OCI-LY1 (cell line): ENCODE measurements at regions not wholly inside any gene's neighbourhood (a gene's known extent, or its start where the extent isn't known, plus 50 kb on each side); places are given as distances from the start of the nearest gene placed in this dataset.

Experiments used
- H2AFZ ChIP-seq: fragments of 200-600 bp; sonication (generic), shearing (Covaris generic); 2 replicates; pipeline ENCODE4 v1.6.0; 2014; ENCODE audit warnings: antibody characterized with exemption, mild to moderate bottlenecking, low read length
- H3F3A ChIP-seq: fragments of 200-600 bp; sonication (generic), shearing (Covaris generic); 2 replicates; pipeline ENCODE4 v1.6.0; 2014; ENCODE audit warnings: mild to moderate bottlenecking, antibody characterized with exemption, low read length, moderate library complexity; ENCODE audit not compliant: insufficient read depth
- H3K27ac ChIP-seq: fragments of 200-600 bp; sonication (generic); 2 replicates; pipeline ENCODE4 v1.5.1; 2014; ENCODE audit warnings: low read length, mixed run types, mild to moderate bottlenecking, low read depth; ENCODE audit not compliant: poor library complexity, severe bottlenecking
- H3K27me3 ChIP-seq: fragments of 200-600 bp; sonication (generic); 2 replicates; pipeline ENCODE4 v1.6.0; 2014; ENCODE audit warnings: antibody characterized with exemption, mild to moderate bottlenecking, low read length, moderate library complexity; ENCODE audit not compliant: insufficient read depth
- H3K36me3 ChIP-seq: fragments of 200-600 bp; sonication (generic); 2 replicates; pipeline ENCODE4 v1.6.1; 2014; ENCODE audit warnings: mild to moderate bottlenecking, antibody characterized with exemption, low read length, moderate library complexity, mixed read lengths; ENCODE audit not compliant: insufficient read depth
- H3K4me1 ChIP-seq: fragments of 200-600 bp; sonication (generic); 2 replicates; pipeline ENCODE4 v1.5.1; 2014; ENCODE audit warnings: mild to moderate bottlenecking, low read length, moderate library complexity; ENCODE audit not compliant: insufficient read depth, severe bottlenecking
- H3K4me2 ChIP-seq: fragments of 200-600 bp; sonication (generic), shearing (Covaris generic); 2 replicates; pipeline ENCODE4 v1.6.1; 2014; ENCODE audit warnings: low read length
- H3K4me3 ChIP-seq: fragments of 200-600 bp; sonication (generic); 2 replicates; pipeline ENCODE4 v1.5.1; 2014; ENCODE audit warnings: low read length, low read depth, mild to moderate bottlenecking, mixed read lengths; ENCODE audit not compliant: poor library complexity, severe bottlenecking
- H3K79me2 ChIP-seq: fragments of 200-600 bp; shearing (Covaris generic); 2 replicates; pipeline ENCODE4 v1.6.1; 2016; ENCODE audit warnings: mixed run types, low read length, mixed read lengths; ENCODE audit not compliant: insufficient read depth
- H3K9ac ChIP-seq: fragments of 200-600 bp; sonication (generic), shearing (Covaris generic); 2 replicates; pipeline ENCODE4 v1.6.1; 2014; ENCODE audit warnings: mild to moderate bottlenecking, low read length, mixed read lengths
- H3K9me2 ChIP-seq: fragments of 200-600 bp; sonication (generic), shearing (Covaris generic); 2 replicates; pipeline ENCODE4 v1.6.1; 2014; ENCODE audit warnings: low read depth, mild to moderate bottlenecking, low read length, mixed read lengths
- H3K9me3 ChIP-seq: fragments of 200-600 bp; shearing (Covaris generic); 2 replicates; pipeline ENCODE4 v1.6.1; 2014; ENCODE audit warnings: low read length, mixed read lengths
- H4K20me1 ChIP-seq: fragments of 200-600 bp; sonication (generic), shearing (Covaris generic); 2 replicates; pipeline ENCODE4 v1.6.0; 2016; ENCODE audit warnings: mild to moderate bottlenecking, low read length; ENCODE audit not compliant: insufficient read depth
- EZH2 ChIP-seq: fragments of 200-600 bp; sonication (generic), shearing (Covaris generic); IDR thresholded peaks from 2 replicates; pipeline ENCODE4 v1.8.0; 2017; ENCODE audit warnings: borderline replicate concordance, mixed run types, mild to moderate bottlenecking, antibody characterized with exemption, low read length, moderate library complexity, mixed read lengths
- TF ChIP-seq, protein P1 (sequence below): fragments of 200-600 bp; sonication (generic), shearing (Covaris generic); IDR thresholded peaks from 2 replicates; pipeline ENCODE4 v1.5.1; 2017; ENCODE audit warnings: mild to moderate bottlenecking, antibody characterized with exemption, low read length, moderate library complexity, mixed read lengths

DNA sequence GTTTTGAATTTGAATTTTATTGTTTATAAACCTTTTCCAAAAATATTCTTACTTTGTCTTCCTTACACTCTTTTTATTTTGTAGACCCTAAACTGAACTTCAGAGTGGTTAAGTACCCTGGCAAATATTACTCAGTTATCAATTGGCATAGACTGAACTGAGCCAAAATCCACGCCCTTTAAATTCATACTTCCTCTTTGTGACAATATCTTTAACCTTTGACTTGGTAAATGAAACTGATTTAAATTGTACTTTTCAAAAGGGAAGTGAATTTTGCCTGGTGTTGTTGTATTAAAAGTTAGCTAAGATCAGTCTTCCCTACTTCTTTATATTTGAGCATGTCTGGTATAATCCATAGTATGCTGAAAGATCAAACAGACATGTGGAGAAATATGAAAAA, 184.3 kb upstream of the USP15 start:
- Histone ChIP-seq H3K4me3 (no peak overlapping the region), H3F3A (no peaks in the 10 kb centered on the region), H3K27me3 (no peaks in the 10 kb centered on the region), H3K9me2 (no peaks in the 10 kb centered on the region), H3K9me3 (no peaks in the 10 kb centered on the region), H3K4me2 (no peak overlapping the region), H3K36me3 (no peaks in the 10 kb centered on the region), H3K4me1 (no peaks in the 10 kb centered on the region), H3K79me2 (no peaks in the 10 kb centered on the region), H4K20me1 (no peaks in the 10 kb centered on the region), H3K27ac (no peak overlapping the region), H3K9ac (no peak overlapping the region), H2AFZ (no peak overlapping the region)
- TF ChIP-seq, protein P1, sequence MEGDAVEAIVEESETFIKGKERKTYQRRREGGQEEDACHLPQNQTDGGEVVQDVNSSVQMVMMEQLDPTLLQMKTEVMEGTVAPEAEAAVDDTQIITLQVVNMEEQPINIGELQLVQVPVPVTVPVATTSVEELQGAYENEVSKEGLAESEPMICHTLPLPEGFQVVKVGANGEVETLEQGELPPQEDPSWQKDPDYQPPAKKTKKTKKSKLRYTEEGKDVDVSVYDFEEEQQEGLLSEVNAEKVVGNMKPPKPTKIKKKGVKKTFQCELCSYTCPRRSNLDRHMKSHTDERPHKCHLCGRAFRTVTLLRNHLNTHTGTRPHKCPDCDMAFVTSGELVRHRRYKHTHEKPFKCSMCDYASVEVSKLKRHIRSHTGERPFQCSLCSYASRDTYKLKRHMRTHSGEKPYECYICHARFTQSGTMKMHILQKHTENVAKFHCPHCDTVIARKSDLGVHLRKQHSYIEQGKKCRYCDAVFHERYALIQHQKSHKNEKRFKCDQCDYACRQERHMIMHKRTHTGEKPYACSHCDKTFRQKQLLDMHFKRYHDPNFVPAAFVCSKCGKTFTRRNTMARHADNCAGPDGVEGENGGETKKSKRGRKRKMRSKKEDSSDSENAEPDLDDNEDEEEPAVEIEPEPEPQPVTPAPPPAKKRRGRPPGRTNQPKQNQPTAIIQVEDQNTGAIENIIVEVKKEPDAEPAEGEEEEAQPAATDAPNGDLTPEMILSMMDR = no peak
- TF ChIP-seq EZH2 = no peak

DNA sequence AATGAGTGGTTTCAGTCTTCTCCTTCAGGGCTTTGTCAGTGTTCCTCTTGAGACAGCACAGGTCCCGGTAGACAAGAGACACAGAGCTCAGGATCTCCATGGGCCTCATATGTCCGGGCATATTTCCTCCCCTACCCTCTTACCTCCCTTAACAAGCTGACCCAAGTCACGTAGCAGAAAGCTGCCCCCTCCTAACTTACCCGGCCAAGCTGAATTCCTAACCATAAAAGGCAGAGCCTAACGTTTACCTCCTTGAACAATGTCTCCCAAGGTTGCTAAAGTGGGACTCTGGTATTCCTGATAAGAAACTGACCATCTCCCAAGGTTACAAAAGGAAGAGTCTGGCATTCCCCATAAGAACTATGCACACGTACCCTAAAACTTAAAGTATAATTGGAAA, 182.2 kb upstream of the USP15 start:
- H3K4me3 ChIP-seq = no peak overlapping the region
- H4K20me1 ChIP-seq = no peaks in the 10 kb centered on the region
- H3K36me3 ChIP-seq = no peaks in the 10 kb centered on the region
- H3K27me3 ChIP-seq = no peaks in the 10 kb centered on the region
- no peaks in the 10 kb centered on the region for H3F3A ChIP-seq
- H3K4me1 ChIP-seq = no peaks in the 10 kb centered on the region
- H3K4me2 ChIP-seq = no peak overlapping the region
- no peak overlapping the region for H3K27ac ChIP-seq
- H3K9me2 ChIP-seq = no peaks in the 10 kb centered on the region
- TF ChIP-seq EZH2 = no peak
- TF ChIP-seq, protein P1 = no peak
- H2AFZ ChIP-seq = no peak overlapping the region
- H3K79me2 ChIP-seq = no peaks in the 10 kb centered on the region
- no peaks in the 10 kb centered on the region for H3K9me3 ChIP-seq
- H3K9ac ChIP-seq = no peak overlapping the region

DNA sequence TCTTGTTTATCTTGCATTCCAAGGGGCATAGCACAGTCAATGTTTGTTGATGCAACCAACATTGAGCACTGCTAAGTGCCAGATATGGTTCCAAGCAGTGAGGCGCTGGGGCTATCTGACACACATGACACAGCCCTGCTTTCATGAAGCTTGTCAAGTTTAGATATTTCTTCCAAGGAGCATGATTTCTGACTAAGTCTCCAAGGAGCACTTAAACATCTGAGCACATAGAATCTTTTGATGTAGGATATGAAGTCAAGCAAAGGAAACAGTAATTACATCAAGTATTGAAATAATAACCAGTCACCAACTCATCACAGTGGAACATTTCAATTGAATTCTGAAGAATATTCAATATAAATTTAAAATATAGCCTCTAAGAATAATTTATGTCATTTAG, 177.8 kb upstream of the USP15 start:
- H4K20me1 ChIP-seq = no peaks in the 10 kb centered on the region
- H3K9me3 ChIP-seq = no peaks in the 10 kb centered on the region
- H3K36me3 ChIP-seq = no peaks in the 10 kb centered on the region
- no peak overlapping the region for H3K4me2 ChIP-seq
- no peak for TF ChIP-seq EZH2
- TF ChIP-seq, protein P1 = no peak
- H3K79me2 ChIP-seq = no peaks in the 10 kb centered on the region
- no peaks in the 10 kb centered on the region for H3F3A ChIP-seq
- H3K4me1 ChIP-seq = no peaks in the 10 kb centered on the region
- H2AFZ ChIP-seq = no peak overlapping the region
- H3K9me2 ChIP-seq = no peaks in the 10 kb centered on the region
- no peak overlapping the region for H3K27ac ChIP-seq
- H3K9ac ChIP-seq = no peak overlapping the region
- H3K27me3 ChIP-seq = no peaks in the 10 kb centered on the region
- no peak overlapping the region for H3K4me3 ChIP-seq
